HepG2 (cell line): ENCODE measurements at regions not wholly inside any gene's neighbourhood (a gene's known extent, or its start where the extent isn't known, plus 50 kb on each side); places are given as distances from the start of the nearest gene placed in this dataset.

Experiments
- ATAC-seq: fragments of 200-7000 bp; cut with Tn5 transposase; 3 replicates; pipeline ENCODE4 v1.9.1; 2020; ENCODE audit warnings: mild to moderate bottlenecking, moderate library complexity
- BruUV-seq: library from RNA; stranded (reverse); fragments of 400-500 nt; replicated peaks from 2 replicates; lab custom pipeline; 2021; lab: Mats Ljungman, UMichigan
- CTCF ChIA-PET: fragments of 300-600 bp; formaldehyde crosslinking; extraction: SDS; loops from one replicate; lab custom pipeline; 2021; ENCODE audit warnings: low total read pairs, inconsistent platforms, low intra/inter-chr PET ratio; lab: Yijun Ruan, JAX
- POLR2A ChIA-PET: fragments of 350-600 bp; sonication (Branson Sonifier 250); formaldehyde crosslinking; loops from one replicate; lab custom pipeline; 2020; ENCODE audit warnings: antibody characterized with exemption, inconsistent platforms; lab: Yijun Ruan, JAX
- DNase-seq: peaks from one replicate; pipeline ENCODE4 v3.0.0-alpha.2; 2015; ENCODE audit warnings: low spot score
- FAIRE-seq: peaks from 3 replicates; lab custom pipeline; 2011; peaks lifted over from hg19 to GRCh38; lab: Jason Lieb, UNC
- H2AFZ ChIP-seq: one replicate; pipeline ENCODE4 v1.6.1; 2011; ENCODE audit warnings: low read length, inconsistent platforms
- H3K27ac ChIP-seq: fragments of 300-600 bp; 3 replicates; pipeline ENCODE4 v1.8.0; 2011; ENCODE audit warnings: mixed run types, mild to moderate bottlenecking, mixed read lengths, low read length, inconsistent platforms; ENCODE audit not compliant: insufficient read depth; ENCODE audit errors: extremely low read length
- H3K27me3 ChIP-seq, 2 experiments: fragments of 200-600 bp in 1 of 2; 2 replicates in 1 of 2; 3 replicates in 1 of 2; pipeline versions ENCODE4 v1.6.0 to v1.8.0; 2011; ENCODE audit warnings: low read length in 2 of 2, mild to moderate bottlenecking in 2 of 2, moderate library complexity in 2 of 2, inconsistent platforms in 1 of 2; ENCODE audit not compliant: insufficient read depth in 2 of 2, control insufficient read depth in 1 of 2
- H3K36me3 ChIP-seq, 2 experiments: fragments of 200-600 bp in 1 of 2; replicated peaks in 1 of 2; 2 replicates in 1 of 2; 3 replicates in 1 of 2; pipeline versions ENCODE4 v1.5.1 to v1.8.0; 2011; ENCODE audit warnings: low read length in 2 of 2, inconsistent platforms in 1 of 2; ENCODE audit not compliant: insufficient read depth in 2 of 2, control insufficient read depth in 1 of 2
- H3K4me1 ChIP-seq: 2 replicates; pipeline ENCODE4 v1.5.1; 2012; ENCODE audit warnings: low read length, inconsistent platforms; ENCODE audit not compliant: insufficient read depth
- H3K4me2 ChIP-seq: 2 replicates; pipeline ENCODE4 v1.6.0; 2011; ENCODE audit warnings: low read depth, low read length, inconsistent platforms
- H3K4me3 ChIP-seq, 3 experiments: fragments of 200-600 bp in 1 of 3; sonication (generic), shearing (Covaris generic) in 1 of 3; replicated peaks in 1 of 3; 2 replicates each; pipeline ENCODE4 v1.5.1; 2011 to 2016; ENCODE audit warnings: low read length in 3 of 3, inconsistent platforms in 2 of 3, low read depth in 2 of 3, mild to moderate bottlenecking in 2 of 3, control low read depth in 1 of 3, mixed read lengths in 1 of 3; ENCODE audit not compliant: insufficient read depth in 1 of 3
- H3K79me2 ChIP-seq: one replicate; pipeline ENCODE4 v1.6.1; 2011; ENCODE audit warnings: low read length, inconsistent platforms; ENCODE audit not compliant: insufficient read depth
- H3K9ac ChIP-seq: 2 replicates; pipeline ENCODE4 v1.6.0; 2011; ENCODE audit warnings: mild to moderate bottlenecking, low read depth, low read length, inconsistent platforms; ENCODE audit not compliant: insufficient read depth
- H3K9me3 ChIP-seq: 2 replicates; pipeline ENCODE4 v1.5.1; 2012; ENCODE audit warnings: mild to moderate bottlenecking, low read length
- H4K20me1 ChIP-seq: 2 replicates; pipeline ENCODE4 v1.6.0; 2011; ENCODE audit warnings: inconsistent platforms, mild to moderate bottlenecking, low read length, moderate library complexity; ENCODE audit not compliant: insufficient read depth
- BRCA1 ChIP-seq: sonication (generic); formaldehyde crosslinking; IDR thresholded peaks from 2 replicates; pipeline ENCODE4 v1.4.0; 2020; ENCODE audit warnings: missing genetic modification reagents
- CEBPB ChIP-seq: IDR thresholded peaks from 2 replicates; pipeline ENCODE4 v1.6.1; 2011; ENCODE audit warnings: low read depth, low read length, improper control_type of control experiment, borderline replicate concordance
- WGBS: methylation state at CpG from one replicate; pipeline ENCODE4 v1.1.6; 2017; ENCODE audit warnings: low lambda C conversion rate; 5-methylcytosine and 5-hydroxymethylcytosine counted together
- in situ Hi-C: cut with HindIII; loops from 2 replicates; pipeline ENCODE4 v1.10.0; 2017; ENCODE audit warnings: low pct_unique_long_range_greater_than_20kb; ENCODE audit not compliant: extremely low pct_ligation_motif_present
- intact Hi-C: fragments of 100-400 bp; cut with micrococcal nuclease; formaldehyde crosslinking; loops from one replicate; pipeline ENCODE4 v1.10.0; 2022; ENCODE audit not compliant: unreplicated experiment
- TF ChIP-seq, protein P1 (sequence below): sonication (generic); formaldehyde crosslinking; IDR thresholded peaks from 2 replicates; pipeline ENCODE4 v1.5.1; 2020; ENCODE audit warnings: mild to moderate bottlenecking, missing genetic modification reagents
- TF ChIP-seq, protein P2 (sequence below): sonication (generic); formaldehyde crosslinking; IDR thresholded peaks from 2 replicates; pipeline ENCODE4 v1.8.0; 2022; ENCODE audit warnings: low read depth, missing genetic modification reagents

DNA sequence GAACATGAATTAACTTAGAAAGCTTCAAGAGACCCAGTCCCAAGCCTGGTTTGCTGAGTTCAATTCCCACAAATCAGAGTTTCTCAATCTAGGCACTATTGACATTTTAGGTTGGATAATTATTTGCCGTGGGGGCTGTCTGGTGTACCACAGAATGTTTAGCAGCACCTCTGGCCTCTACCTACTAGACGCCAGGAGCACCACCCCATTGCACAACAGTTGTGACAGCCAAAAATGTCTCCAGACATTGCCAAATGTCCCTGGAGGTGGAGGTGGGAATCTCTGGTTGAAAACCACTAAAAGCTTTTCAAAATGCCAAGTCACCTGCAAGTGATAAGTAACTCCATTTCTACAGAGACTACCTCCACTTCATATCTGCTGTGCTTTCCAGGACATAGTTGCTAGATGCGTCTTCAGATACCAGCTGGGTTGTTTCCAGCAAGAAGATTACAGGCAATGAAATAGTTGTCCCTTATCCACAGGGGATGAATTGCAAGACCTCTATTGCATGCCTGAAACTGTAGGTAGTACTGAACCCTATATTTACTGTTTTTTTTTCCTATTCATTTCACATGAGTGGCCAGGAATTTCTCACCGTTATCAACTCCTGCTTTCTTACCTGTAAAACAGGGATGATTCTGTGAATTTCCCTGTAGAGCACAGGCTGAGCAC, 554.3 kb downstream of the ZEB2 start:
- ATAC-seq = no peak
- Histone ChIP-seq H3K9me3 (no peaks in the 10 kb centered on the region), H3K9ac (no peak overlapping the region), H3K4me2 (no peak overlapping the region), H3K4me3 (no peak overlapping the region), H3K4me1 (no peaks in the 10 kb centered on the region), H3K27ac (no peak overlapping the region), H3K36me3 (no peaks in the 10 kb centered on the region), H3K79me2 (no peaks in the 10 kb centered on the region), H4K20me1 (no peaks in the 10 kb centered on the region), H2AFZ (no peak overlapping the region), H3K27me3 (no peaks in the 10 kb centered on the region)
- WGBS = 35% methylated on average over 4 of the region's 4 CpGs
- FAIRE-seq = no peak
- no TSS peak for BruUV-seq
- ChIA-PET CTCF (no interaction called here), POLR2A (no interaction called here)
- no peak for DNase-seq
- intact Hi-C loops = no loop called here
- in situ Hi-C loops = no loop called here
- TF ChIP-seq, protein P1, sequence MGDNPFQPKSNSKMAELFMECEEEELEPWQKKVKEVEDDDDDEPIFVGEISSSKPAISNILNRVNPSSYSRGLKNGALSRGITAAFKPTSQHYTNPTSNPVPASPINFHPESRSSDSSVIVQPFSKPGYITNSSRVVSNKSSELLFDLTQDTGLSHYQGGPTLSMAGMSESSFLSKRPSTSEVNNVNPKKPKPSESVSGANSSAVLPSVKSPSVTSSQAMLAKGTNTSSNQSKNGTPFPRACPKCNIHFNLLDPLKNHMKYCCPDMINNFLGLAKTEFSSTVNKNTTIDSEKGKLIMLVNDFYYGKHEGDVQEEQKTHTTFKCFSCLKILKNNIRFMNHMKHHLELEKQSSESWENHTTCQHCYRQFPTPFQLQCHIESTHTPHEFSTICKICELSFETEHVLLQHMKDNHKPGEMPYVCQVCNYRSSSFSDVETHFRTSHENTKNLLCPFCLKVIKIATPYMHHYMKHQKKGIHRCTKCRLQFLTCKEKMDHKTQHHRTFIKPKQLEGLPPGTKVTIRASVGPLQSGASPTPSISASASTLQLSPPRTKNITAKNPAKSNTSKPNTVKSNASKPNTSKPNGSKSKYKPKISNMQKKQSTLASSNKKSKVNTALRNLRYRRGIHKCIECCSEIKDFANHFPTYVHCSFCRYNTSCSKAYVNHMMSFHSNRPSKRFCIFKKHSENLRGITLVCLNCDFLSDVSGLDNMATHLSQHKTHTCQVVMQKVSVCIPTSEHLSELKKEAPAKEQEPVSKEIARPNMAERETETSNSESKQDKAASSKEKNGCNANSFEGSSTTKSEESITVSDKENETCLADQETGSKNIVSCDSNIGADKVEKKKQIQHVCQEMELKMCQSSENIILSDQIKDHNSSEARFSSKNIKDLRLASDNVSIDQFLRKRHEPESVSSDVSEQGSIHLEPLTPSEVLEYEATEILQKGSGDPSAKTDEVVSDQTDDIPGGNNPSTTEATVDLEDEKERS (CRISPR knock-in tag) = no peak
- TF ChIP-seq CEBPB (peak; percentile 37; the same call in 1 of the 2 replicates), BRCA1 (CRISPR knock-in tag) (no peak)
- TF ChIP-seq, protein P2, sequence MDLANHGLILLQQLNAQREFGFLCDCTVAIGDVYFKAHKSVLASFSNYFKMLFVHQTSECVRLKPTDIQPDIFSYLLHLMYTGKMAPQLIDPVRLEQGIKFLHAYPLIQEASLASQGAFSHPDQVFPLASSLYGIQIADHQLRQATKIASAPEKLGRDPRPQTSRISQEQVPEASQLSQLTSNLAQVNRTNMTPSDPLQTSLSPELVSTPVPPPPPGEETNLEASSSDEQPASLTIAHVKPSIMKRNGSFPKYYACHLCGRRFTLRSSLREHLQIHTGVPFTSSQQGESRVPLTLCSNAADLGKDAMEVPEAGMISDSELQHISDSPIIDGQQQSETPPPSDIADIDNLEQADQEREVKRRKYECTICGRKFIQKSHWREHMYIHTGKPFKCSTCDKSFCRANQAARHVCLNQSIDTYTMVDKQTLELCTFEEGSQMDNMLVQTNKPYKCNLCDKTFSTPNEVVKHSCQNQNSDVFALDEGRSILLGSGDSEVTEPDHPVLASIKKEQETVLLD (CRISPR knock-in tag) = no peak
